GM19328 (cell line): ENCODE measurements at regions not wholly inside any gene's neighbourhood (a gene's known extent, or its start where the extent isn't known, plus 50 kb on each side); places are given as distances from the start of the nearest gene placed in this dataset.
"Not testable (repeated sequence)": the region's sequence is repeated elsewhere in the genome, so short reads cannot be mapped to it uniquely, and the experiment has no call there.

ENCODE experiments used
- ATAC-seq: cut with Tn5 transposase; IDR thresholded peaks from one replicate; pipeline ENCODE4 v1.9.1; 2021; ENCODE audit warnings: mild to moderate bottlenecking, moderate library complexity; ENCODE audit not compliant: unreplicated experiment

GRCh38 chr22:49698616-49699015 lies 129.1 kb downstream of the BRD1 start:
- not testable (repeated sequence) for ATAC-seq

- no peak for ATAC-seq
These were observed 130.6 kb downstream of the BRD1 start for GRCh38 chr22:49697047-49697446.

DNA sequence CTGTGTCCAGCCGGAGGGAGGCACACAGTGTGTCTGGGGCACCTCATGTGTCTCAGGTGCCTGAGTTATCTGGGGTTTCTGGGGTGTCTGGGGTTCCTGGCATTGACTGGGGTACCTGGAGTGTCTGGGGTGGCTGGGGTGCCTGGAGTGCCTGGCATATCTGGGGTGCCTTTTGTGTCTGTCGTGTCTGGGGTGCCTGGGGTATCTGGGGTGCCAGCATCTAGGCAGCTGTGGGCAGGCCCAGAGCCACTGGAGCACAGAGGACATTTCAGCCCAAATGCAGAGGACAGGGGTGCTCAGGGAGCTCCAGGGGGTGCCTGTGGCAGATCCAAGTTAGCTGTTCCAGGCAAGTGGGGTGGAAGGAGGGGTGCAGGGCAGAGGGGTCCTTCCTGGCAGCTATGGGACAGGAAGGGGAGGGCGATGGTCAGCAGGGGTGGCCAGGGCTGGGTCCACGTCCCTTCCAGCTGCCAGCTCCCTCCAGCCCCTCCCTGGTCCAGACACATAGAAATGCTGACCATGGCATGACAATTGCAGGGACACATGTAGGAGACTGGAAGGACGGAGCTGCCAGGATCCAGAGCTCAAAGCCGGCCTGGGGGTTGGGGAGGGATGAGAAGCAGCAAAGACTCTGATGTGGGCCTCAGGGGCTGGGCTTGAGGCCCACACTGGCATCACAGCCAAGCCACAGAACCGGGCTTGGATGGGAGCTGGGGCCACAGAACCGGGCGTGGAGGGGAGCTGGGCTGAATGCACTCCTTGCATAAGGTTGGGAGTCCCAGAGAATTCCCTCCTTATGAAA lies 133.0 kb downstream of the BRD1 start:
- ATAC-seq: no peak

DNA sequence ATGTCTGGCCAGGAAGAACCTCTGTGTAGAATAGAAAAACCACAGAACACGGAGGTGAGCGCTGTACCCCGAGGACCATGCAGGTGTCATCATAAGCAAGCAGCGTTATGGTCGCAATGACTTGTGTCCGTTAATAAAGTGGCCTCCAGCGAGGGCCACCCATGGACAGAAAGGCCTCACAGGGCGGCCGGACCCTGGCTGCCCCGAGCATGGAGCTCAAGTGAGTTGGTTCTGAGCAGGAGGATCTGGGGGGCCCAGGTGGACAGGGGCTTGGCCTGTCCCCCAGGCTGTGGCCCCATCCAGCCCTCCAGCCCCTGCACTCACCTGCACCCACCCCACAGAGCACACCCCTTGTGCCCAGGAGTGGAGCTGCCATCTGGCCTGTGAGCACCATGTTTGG lies 133.8 kb downstream of the BRD1 start:
- ATAC-seq: no peak

DNA sequence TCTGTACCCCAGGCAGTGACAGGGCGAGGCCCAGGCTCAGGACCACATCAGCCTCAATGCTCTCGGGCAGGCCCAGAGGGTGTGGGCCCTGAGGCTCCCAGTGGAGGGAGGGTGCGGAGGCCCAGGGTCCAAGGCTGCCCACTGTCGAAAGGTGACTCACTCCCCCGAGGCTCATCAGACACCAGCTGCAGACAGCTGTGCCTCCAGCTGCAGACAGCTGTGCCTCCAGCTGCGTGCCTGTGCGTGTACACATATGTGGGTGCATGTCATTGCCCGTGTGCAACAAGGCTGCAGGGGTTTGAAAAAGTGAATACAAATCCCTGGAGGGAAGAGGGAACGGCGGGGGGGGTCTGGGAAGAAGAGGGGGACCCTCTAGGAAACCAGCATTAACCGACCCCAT lies 134.3 kb downstream of the BRD1 start:
- no peak for ATAC-seq

DNA sequence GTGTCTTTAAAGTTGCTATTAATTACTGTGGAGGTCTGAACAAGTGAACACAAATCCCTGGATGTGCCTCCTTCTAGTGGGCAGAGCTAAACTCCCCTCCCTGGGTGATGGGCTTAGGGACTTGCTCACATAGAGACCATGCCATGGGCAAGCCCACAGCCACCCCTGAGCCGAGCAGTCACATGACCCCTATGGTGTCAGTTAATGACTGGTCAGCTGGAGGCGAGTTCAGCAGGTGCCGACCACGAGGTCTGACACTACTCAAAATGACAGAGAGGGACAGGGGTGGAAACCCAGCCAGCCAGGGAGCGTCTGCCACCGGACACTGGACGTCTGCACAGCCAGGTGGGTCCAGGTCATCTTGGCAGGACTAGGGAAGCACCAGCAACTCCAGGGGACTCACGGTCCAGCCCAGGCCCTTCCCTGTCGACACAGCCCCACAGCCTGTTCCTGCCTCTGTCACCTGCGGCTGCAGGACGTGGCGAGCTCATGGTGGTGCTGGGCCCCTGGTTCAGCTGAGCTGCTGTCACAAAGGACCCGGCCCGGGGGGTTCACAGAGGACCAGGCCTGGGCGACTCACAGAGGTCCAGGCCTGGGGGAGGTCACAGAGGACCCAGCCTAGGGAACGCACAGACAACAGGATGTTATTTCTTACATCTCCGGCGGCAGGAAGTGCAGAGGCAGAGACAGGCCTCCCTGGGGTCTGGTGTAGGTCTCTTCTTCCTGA lies 135.0 kb downstream of the BRD1 start:
- no peak for ATAC-seq

DNA sequence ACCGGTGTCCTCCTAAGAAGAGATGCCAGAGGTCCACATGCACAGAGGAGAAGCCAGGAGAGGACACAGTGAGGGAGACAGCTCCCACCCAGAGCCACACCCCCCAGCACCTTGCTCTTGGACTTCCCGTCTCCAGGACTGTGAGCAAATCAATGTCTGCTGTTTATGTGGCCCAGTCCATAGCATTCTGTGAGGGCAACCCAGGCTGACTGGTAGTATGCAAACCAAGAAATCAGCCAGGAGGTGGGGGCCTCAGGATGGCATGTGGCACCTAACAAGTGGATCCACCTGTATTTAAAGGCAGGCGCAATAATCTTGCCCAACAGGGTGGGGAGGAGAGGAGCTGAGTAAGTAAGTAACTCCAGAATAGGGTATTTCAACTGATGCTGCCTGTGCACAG lies 136.4 kb downstream of the BRD1 start:
- ATAC-seq: no peak

GRCh38 chr22:49690454-49690853 lies 137.2 kb downstream of the BRD1 start:
- ATAC-seq: no peak

DNA sequence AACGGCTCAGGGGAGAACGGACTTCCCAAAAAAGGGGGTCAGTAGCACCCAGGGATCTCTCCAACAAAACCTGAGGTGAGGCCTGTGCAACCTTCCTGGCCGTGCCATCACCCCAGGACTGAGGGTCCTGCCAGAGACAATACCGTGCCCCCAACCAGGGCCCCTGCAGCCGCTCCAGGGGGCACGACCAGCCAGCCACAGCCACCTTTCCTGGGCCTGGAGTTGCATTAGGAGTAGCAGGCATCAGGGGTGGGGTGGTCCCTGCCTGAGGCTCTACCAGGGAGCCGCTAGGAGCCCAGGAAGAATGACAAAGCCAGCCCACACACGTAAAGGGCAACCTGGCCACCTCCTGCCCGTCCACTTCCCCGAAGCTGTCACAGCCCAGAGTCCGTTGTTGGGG lies 137.8 kb downstream of the BRD1 start:
- no peak for ATAC-seq

- no peak for ATAC-seq
These were observed 138.4 kb downstream of the BRD1 start for GRCh38 chr22:49689255-49689770.

GRCh38 chr22:49688516-49689254 lies 139.0 kb downstream of the BRD1 start:
- ATAC-seq: no peak

GRCh38 chr22:49687786-49688515 lies 139.7 kb downstream of the BRD1 start:
- ATAC-seq: no peak

DNA sequence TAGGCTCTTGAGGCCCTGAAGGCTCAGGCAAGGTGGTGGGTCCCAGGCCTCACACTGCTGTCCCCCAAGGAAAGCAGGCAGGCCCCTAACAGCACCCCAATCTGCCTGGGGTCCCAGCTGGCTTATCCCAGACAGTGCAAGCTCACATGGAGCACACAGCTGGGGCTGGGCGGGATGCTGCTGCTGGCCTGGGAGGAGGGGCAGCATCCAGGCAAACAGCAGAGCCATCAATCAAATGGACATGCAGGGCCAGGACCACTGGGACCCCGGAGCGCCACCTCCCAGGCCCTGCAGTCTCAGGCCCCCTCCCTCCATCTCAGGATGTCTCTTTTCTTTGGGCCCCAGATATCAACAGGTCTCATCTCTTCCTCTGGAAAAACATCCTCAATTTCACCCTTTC lies 140.3 kb downstream of the BRD1 start:
- no peak for ATAC-seq

- no peak for ATAC-seq
These were observed 141.0 kb downstream of the BRD1 start for GRCh38 chr22:49686495-49687219.

GRCh38 chr22:49685686-49686085 lies 142.0 kb downstream of the BRD1 start:
- ATAC-seq: no peak

- ATAC-seq: no peak
These were observed 142.6 kb downstream of the BRD1 start for GRCh38 chr22:49685116-49685515.

DNA sequence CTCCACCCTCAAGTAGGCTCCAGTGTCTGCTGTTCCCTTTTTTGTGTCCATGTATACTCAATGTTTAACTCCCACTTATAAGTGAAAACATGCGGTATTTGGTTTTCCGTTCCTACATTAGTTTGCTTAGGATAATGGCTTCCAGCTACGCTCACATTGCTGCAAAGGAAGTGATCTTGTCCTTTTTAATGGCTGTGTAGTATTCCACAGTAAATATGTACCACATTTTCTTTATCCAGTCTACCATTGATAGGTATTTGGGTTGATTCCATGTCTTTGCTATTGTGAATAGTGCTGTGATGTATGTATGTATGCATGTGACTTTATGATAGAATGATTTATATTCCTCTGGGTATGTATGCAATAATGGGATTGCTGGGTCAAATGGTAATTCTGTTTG lies 144.6 kb downstream of the BRD1 start:
- ATAC-seq: no peak

- ATAC-seq: not testable (repeated sequence)
These were observed 146.9 kb downstream of the BRD1 start for GRCh38 chr22:49680819-49681218.

GRCh38 chr22:49678842-49679170 lies 148.9 kb downstream of the BRD1 start:
- no peak for ATAC-seq

DNA sequence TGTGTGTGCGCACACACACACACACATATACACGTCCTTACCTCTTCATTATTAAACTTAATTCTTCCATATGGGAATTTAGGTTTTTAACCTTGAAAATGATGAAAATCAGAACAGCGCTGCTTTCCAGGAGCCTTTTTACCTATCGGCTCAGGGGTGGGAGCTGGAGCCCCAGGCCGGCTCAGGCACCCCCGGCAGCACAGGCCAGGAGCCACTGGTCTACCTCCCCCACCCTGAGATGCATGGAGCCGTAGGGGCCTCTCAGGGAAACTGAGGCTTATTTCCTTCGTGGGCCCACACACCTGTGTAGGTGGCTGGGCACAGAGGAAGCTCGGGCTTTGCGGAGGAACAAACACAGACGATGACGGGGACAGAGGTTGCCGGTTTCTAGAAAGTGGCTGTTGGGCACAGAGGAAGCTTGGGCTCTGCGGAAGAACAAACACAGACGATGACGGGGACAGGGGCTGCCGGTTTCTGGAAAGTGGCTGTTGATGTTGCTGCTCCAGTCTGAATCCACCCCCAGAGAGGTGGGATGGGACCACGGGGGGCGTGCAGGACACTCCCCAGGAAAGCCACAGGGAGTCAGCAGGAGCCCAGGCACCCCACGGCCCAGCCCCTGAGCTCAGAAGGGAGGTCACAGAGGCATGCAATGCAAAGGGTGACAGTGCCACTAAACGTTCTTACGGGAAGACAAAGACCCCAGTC lies 149.4 kb downstream of the BRD1 start:
- ATAC-seq: no peak
